ENCODE measurements at regions not wholly inside any gene's neighbourhood (a gene's known extent, or its start where the extent isn't known, plus 50 kb on each side); places are given as distances from the start of the nearest gene placed in this dataset.

DNA sequence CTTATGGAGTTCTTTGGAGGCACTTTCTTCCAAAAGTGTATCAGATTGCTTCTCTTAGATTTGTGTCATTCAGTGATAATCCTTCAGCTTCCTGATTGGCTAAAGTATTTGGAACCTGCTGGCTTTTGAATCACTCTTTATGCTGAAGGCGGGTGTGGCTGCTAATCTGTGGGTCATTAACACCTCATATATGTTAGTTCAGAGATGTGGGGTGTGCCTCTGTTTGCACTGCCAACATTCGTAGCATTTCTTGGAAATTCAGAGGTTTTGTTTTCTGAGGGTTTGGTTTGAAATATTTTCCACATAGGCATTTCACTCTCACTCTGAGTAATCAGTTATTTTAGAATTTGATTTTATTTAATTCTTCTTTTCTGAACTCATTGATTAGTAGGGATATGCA, 1604.4 kb upstream of the ACVR2A start:
- DNase-seq: no peak

DNA sequence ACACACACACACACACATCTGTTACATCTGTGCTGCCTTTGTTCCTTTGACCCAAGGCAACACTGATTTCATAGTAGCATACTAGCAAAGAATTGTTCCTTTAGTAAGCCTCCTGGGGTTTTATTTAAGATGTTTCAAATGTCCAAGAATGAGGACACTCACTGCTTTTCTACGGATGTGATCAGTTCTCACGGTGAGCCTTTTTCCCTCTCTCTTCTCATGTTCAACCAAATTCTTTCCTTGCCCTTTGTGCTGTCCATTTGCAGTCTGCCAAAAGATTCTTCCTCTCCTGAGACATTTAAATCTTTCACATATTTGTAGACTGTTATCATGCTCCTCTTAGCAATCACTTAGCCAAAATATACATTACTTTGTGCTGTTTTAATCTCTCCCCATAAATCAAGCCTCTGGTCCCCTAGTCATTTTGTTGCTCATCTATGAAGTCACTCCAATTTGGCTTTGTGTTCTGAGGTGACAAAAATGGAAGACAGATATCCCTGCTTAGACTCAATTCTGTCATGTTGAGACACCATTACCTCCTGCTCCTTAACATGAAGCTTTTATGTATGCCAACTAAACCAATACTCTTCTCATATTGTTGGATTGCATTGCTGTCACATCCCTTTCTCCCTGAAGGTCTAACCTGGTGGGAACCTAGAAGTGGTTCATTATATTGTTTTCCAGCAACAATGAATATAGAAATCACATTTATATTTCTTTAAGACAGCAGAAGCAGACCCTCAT, 1605.3 kb upstream of the ACVR2A start:
- no peak for DNase-seq

DNA sequence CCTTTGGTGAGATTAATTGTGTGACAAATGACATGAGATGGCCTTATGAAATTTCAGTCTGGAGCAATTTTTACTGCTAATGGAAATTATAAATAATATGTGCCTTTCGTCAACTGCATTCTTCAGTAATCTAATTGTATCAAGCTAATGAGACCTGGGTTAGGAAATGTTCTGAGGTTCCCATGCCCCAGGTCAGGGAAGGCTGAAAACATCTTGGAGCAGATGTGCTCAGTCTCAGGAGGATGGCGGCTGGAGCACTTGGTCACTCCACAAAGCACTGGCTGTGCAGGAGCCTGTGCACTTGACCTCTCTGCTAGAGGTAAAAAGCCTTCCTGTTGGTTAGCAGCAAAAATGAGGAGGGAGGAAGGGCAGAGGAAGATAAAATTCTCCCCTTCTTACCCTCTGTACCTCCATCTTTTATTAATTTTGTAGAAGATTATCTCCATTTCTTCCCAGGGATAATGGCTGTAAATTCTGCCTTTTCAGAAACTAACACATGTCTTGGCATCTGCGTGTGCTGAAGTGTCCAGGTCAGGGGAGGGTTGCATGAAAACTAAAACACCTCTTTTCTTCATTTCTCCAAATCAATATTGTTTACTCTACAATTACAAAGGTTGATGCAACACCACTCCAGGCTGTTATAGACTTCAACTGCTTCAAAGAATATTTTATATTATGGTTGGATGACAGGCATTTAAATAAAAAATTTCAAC, 1606.4 kb upstream of the ACVR2A start:
- DNase-seq: no peak

DNA sequence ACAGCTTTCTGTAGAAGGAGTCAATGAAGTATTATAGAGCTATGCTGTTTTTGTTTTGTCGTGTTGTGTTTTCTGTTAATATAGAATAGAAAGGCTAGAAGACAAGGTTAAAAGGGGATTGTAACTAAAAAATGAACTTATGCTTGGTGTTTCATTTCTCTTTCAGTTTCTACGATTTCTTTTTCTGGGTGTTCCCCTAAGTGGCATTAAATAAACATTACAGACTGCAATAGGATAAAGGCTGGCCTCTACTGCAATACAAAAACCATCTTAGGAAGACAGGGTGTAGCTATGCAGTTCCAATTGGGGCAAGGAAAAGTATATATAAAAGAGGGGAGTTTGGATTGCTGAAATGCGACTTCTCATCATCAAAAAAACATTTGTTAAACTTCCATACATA, 1609.7 kb upstream of the ACVR2A start:
- no peak for DNase-seq

DNA sequence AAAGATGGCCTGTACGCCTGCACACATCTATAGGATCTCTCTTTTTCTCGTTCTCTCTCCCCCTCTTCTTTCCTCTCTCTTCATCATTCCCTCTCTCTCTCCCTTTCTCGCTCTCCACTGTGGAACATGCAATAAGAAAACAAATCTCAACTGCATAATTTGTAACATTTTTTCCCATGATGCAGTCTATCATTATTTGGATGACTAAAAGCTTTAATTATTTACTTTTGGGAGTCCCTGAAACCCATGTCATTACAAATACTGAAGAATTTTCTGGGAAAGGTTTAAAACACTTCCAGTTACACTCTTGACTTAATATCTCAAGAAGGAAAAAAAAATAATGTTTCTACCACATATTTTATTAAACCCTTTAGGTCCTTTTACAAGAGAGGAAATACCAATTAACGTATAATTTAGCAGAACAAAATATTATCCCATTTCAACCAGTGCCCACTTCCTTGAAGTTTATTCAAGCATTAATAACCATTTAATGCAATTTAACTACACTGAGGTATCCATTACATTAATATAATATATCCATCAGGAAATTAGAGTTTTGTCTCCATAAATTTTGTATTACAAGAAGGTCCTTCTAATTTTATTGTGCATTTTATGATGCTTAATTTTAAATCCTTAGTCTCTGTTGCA, 1615.2 kb upstream of the ACVR2A start:
- no peak for DNase-seq

DNA sequence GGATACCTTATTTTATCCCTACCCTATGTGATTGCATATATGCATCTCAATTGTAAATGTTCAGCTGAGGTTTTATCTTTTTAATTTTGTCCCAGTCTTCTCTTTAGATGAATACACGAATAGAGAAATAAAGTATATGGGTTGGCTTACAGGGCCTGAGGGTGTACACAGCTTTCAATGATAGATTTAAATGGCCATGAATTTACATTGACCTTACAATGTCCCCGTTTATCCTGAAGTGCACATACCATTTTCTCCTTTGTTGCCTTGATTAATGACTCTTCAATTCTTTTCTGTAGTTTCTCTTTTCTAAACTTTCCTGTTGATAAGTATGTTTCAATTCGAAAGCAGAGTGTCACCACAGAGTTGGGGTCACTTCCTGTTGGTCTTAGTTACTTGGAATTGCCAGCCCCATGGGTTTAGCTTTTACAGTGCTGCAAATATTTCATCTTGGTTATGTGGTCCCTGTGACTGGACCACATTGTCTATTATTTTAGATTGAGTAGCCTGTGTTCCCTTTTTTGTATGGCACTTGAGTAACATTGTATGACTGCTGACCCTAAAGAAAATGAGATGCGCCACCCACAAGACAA, 1616.3 kb upstream of the ACVR2A start:
- DNase-seq: no peak

DNA sequence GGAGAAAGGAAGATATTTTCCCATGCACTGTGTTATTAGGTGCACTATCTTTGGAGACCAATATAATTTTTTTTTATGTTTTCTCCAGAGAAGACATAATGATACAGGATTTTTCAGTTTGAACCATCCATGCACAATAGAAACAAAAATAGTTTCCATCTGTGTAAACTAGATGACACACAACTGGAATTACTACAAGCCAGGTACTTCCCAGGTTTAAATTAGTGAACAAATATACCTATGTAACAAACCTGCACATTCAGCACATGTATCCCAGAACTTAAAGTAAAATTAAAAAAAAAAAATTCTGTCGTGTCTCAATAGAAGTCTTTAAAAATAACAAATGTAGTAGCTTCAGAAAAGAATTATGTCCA, 1616.8 kb upstream of the ACVR2A start:
- DNase-seq: no peak

DNA sequence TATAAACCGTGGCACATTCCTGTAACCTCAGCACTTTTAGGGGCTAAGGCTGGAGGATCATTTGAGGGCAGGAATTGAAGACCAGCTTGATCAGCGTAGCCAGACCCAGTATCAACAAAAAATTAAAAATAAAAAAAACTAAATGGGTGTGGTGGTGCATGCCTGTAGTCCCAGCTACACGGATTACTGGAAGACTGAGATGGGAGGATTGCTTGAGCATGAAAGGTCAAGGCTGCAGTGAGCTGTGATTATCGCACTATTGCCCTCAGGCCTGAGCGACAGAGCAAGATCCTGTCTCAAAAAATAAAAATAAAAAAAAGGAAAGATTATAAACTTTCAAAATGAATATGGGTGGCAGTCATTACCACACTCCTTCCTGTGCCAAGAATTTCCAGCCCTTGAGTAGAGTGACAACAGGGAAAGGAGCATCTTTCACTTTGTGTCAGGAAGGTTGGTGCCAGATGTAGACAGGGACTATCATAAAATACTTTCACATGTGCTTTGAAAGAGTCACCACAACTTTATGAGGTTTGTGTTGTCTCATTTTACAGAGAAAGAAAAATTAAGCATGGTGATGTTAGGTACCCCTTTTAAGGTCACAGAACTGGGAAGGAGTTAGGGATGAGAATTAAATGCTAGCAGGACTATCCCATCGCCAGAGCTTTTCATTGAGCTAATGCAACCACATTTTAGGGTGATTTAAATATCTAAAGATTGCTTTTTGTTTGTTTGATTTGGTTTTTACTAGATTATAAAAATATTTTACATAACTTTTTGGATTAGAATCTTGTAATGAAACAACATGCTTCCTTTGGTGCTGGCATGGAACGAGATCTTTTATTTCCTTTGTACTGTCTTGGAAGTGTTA, 1617.4 kb upstream of the ACVR2A start:
- no peak for DNase-seq

DNA sequence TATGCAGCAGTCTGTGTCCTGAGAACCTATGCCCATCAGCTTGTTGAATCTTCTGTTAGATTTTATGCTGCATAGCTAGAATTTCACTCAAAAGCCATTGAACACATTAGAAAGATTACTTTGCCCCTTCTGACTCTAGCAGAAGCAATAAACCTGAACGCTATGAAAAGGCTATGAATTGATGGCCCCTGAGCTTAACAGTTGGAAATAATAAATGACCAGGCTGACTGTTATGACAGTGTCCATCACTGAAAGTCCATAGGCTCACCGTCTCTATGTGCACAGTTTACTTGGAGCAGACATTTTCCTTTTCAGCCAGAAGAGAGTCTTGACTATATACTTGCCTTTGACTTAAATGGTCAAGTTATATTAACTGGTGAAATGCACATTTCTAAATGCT, 1618.8 kb upstream of the ACVR2A start:
- no peak for DNase-seq

DNA sequence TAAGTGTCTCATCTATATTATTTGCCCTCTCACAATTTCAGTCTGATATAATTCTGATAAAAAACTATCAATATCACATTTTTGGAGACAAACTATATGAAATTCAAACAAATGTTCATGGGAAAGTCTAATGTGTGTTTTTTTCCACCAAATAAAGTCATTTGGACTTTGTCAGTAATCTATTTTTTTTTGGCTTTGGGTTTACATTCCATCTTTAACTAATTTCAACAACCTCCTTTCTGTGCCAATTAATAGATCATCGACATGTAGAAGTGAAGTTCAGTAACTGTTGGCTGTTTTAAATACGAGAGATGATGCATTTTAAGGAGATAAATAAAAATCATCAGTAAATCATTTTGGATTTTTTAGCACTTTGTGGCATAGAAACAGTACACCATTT, 1623.0 kb upstream of the ACVR2A start:
- DNase-seq: no peak

DNA sequence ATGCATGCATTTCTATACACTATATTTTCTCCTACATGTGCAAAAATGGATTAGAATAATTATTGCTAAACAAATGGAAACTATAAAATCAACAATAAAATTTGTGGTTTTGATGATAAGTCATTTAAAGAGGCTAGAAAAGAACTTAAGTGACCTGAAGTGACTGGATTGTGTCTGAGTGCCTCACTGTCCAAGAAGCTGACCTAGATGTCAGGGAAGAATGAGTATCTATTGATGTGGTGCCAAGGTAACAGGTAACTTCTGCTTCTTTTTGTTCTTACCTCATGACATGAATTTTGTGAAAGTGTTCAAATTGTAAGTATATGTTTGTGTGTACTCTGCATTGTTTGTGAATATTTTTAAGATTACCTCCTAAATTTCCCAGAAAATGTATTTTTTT, 1623.9 kb upstream of the ACVR2A start:
- DNase-seq: no peak

DNA sequence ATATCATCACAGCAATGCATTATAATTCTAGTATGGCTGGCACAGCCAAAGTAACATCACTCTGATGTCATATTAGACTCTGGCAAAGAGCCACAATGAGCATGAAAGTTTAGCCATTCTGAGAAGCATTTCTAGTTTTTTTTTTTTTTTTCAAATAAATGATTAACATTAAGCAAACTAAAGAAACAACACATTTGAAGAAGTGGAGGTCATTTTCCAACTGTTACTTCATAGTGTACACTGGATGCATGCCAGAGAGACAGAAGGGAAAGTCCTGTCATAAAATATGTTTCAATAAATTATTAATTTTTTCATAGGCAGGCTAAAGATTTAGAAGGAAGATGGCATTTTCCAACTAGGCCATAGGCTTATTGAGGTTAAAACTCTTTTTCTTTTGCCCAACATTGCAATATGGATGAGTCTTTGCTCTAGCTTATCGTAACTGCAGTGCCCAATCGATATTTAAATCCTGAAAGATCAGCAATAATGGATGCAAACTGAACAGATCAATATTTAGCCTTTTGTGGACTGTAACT, 1630.4 kb upstream of the ACVR2A start:
- no peak for DNase-seq

DNA sequence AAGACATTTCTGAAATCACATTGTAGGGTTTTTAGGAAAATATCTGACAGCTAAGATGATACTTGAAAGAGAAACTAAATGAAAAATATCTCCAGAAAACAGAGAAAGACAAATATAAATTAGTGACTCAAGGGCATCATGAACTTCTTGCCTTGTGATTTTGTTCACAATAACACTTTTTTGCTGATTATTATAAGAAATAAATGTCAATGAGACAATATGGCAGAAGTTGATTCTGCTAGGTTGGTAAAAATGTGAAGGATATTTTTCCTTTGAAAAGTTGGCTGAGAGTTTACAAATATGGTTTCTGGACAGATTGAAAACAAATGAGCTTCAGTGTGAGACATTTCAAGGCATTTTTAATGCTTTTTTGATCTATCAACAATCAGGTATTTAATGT, 1631.2 kb upstream of the ACVR2A start:
- no peak for DNase-seq

DNA sequence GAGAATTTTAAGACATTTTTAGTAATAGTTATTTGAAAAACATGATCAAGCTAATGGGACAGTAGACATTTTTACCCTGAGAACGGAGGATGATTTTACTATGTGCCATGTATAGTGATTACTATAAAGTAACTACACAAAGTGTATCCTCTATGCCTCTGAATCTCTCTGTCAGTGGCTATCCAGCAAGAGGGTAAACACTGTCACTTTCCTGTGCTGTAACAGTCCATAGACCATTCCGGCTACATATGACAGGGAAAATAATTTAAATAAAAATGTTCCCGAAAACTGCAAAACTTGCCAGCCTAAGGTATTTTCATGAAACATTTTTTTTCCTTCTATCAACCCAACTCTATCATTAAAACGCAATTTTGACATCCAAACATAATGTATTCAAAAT, 1632.2 kb upstream of the ACVR2A start:
- no peak for DNase-seq

DNA sequence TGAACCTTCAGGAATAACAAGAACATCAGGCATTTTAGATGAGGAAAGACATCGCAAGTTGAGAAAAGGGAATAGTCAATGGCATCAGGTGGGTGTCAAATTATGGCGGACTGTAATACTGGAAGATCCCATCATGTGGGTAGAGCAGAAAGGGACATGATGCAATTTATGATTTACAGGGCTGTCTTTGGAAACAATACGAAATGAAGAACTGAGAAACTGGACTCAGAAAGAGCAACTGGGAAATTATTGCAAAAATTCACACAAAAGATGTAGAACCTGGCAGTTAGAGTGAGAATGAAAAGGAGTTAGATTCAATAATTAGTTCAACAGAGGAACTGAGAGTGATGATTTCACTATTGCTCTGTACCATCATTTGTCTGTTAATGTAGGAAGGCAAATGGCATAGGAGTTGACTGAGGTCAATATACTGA, 1635.0 kb upstream of the ACVR2A start:
- DNase-seq: no peak

DNA sequence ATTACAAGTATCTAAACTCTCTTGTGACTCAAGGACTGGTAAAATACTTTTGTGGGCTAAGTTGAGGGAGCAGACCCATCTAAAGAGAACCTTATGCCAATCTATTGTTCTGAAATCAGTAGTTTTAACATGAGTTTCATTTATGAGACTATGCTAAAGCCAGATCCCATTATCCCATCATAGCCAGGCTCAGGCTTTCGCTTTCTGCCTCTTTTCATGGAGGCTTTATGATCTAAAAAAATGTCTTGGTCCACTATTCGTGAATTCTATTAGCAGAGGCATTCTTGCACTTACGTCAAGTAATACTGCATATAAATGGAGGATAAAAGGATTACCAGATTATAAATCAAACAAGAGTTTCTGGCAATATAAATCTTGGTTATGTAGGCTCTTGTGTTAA, 1636.9 kb upstream of the ACVR2A start:
- no peak for DNase-seq

DNA sequence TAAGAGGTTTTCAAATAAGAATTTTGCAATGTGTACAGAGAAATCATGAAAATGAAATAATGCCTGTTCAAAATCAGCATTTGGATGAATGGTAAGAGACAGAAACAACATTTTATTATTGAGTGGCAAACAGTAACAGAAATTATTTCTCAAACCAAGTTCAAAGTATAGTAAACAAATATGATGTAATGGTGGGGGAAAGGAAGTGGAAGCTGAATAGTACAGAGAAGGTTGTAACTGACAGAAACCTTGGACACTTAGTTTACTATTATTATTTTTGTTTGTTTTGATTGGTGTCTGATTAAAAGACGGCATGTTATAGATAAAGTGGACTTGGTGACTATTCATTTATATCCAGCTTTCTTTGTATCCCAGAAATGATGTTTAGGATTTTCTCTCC, 1637.4 kb upstream of the ACVR2A start:
- DNase-seq: no peak

DNA sequence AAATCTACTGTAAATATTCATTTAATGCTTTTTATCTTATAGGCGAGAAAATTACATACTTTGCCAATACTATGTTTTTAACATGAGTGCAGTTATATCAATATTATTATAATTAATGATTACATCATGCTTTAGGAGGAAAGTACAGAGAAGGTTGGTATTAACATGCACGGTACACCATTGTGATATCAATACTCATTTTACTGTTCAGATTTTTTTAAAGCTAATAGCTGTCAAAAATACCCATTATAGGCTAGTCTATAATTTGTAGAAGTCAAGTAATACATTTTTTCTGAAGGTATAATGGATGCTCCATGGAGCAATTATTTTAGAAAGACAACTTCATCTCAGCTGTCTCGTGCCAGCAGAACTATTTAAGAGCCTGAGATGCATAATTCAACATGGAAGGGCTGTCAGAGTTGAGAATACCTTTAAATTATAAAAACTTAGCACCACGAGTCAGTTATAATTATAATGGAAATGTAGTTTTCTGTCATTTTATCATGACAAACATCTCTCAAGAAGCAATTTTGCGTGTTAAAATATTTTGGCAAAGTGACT, 1641.7 kb upstream of the ACVR2A start:
- no peak for DNase-seq

DNA sequence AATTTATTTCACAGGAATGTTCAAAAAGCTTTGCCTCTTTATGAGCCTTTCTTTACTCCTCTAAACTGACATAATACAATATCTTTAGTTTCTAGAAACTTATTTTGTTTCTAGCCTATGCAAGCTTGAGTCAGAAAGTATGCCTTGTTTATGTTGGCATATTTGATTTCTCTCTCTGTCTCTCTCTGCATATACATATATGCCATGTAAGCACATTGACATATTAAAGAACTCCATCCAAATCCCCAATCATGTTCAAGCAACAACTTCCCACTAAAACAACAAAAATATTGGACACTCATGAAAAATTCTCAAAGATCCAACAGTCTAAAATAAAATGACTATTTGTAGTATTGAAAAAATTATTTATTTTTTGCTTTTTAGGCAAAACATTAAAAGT, 1651.2 kb upstream of the ACVR2A start:
- no peak for DNase-seq

DNA sequence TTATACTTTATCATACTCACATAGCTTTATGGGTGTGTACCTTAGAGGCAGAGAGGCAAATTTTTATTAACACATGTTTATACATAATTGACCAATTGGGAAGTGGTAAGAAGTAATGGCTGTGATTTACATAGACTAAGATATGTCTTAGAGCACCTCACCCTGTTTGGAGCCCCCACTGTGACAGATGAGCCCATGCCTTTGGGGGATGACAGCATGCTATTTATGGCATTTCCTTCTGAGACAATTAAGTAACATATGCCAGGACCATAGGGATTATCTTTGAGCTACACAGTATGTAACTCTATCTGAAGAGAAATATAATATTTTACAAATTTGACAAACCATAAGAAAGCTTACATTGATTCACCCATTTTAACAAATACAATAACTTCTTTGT, 1655.3 kb upstream of the ACVR2A start:
- DNase-seq: no peak

DNA sequence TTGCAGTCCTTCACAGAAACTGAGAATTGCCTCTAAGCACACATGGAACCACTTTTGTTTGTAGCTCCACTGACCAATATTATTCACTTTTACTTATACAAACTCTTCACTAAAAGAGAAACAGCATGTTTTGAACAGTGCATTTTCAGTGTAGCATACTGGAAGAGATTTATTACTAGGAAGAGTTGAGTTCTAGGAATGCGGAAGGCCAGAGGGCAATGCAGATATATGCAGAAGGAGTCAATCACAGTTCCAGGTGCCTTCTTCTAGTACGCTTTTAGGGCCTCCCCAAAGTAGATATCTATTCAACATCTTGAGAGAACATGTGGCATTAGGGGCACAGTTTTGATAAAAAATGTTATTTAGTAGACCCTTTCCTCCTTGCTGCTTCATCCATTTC, 1654.0 kb upstream of the ZEB2 start:
- no peak for DNase-seq

DNA sequence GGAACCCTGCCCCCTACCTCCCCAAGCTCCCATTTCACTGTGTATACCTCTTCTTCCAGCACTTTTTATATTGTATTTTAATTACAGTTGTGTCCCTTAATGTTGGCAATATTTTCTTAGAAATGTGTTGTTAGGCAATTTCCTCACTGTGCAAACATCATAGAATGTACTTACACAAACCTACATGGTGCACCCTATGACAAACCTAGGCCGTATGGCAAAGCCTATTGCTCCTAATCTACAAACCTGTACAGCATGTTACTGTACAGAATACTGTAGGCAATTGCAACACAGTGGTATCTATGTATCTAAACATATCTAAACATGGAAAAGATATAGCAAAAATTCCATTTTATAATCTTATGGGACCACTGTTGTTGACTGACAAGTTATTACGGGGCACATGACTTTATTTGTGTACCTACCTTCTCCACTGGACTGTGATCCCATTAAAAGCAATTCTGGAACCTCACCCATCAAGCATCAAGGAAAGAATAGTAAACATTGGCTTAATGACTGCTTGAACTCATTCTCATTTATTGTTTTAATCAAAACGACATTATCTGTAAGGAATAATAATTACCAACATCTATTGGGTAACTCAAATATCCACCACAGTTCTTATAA, 1641.5 kb upstream of the ZEB2 start:
- no peak for DNase-seq

Measured in NCI-H2029 (cell line).